Medulla oblongata (tissue), 1 donor: ENCODE measurements at regions not wholly inside any gene's neighbourhood (a gene's known extent, or its start where the extent isn't known, plus 50 kb on each side); places are given as distances from the start of the nearest gene placed in this dataset.
"Not testable (repeated sequence)": the region's sequence is repeated elsewhere in the genome, so short reads cannot be mapped to it uniquely, and the experiment has no call there.

ENCODE experiments used
- DNase-seq: peaks from one replicate; pipeline ENCODE4 v3.0.0-alpha.2; 2015; ENCODE audit errors: extremely low spot score

GRCh38 chr22:42217752-42218280, 52.6 kb downstream of the TCF20 start:
- DNase-seq = no peak

DNA sequence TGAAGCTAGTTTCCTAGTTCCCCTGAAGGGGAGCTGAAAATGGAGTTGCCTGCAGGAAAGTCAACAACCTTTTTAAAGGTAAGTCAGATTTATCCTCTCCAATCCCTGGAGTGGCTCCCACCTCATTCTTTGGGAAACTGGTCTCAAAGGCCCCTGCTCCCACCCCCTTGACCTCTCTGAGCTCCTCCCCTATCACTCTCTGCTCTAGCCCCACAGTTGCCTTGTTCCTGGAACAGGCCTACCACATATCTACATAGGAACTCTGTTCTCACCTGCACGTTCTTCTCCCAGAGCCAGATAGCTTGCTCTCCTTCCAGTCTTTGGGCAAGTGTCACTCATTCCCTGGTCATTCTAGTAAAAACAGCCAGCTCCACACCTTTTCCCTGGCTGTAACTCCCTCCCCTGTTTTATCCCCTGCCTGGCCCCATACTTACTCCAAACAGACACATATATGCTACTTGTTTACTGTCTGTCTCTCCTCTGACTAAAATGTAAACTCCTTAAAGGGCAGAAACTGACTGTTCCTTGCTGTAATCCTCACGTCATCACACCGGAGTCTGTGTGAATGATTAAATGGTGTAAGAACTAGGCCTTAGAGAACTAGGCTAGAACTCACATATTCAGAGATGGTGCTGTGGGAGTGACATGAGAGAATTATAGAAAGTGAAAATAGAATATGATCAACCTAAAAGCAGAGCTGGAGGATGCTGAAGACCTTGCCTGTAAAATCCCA, 53.3 kb downstream of the TCF20 start:
- DNase-seq = no peak

- peak; percentile 94 for DNase-seq
Measured at GRCh38 chr22:42214633-42215415, 55.6 kb downstream of the TCF20 start.

DNA sequence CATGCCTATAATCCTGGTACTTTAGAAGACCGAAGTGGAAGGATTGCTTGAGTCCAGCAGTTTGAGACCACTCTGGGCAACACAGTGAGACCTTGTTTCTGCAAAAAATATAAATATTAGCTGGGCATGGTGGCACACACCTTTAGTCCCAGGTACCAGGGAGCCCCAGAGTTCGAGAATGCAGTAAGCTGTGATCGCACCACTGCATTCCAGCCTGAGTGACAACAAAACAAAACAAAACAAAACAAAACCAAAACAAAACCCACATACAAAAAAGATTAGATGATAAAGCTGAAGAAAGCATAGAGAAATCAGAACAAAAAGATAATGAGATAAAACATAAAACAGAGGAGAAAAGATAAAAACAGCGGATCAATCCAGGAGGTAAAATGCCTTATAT, 62.1 kb downstream of the TCF20 start:
- DNase-seq = no peak

GRCh38 chr22:42207918-42208317, 62.5 kb downstream of the TCF20 start:
- no peak for DNase-seq

GRCh38 chr22:42203609-42204008, 66.8 kb downstream of the TCF20 start:
- no peak for DNase-seq

DNA sequence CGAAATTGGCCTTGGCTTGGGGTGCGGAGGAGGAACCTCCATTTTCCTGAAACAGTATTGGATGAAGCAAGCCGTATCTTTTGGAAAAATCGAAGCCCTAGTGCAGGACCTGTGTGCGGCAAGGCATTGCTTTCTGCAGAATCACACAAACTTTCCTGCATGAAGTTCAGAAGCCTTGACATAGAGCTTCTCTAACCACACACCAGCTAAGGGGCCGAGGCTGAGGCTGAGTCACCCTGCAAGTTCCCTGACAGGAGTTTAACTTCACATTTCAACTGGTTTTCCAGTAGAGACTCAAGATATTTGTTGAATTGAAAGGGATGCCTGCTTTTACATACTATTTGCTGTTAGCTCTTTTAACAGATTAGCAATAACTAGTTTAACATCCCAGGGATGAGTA, 67.8 kb downstream of the TCF20 start:
- DNase-seq = no peak

DNA sequence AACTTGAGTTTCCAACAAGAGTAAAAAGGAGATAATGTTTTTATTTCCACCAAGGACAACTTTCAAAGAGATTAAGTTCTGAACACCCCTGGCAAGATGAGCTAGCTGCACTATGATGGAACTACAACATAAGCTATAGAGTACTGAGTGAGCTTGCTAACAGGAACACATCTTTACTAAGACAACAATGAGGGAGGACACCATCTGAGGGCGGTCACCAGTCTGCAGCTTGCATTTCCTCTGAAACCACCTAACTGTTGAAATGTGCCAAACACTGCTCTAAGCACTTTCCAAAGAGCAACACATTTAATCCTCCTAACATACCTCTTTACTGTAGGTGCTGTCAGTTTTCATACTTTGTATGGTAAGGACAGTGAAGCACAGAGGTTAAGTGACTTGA, 68.4 kb downstream of the TCF20 start:
- DNase-seq = no peak

- DNase-seq = no peak
Measured at GRCh38 chr22:42199025-42199424, 68.4 kb upstream of the CYP2D6 start.

GRCh38 chr22:42198226-42198625, 67.6 kb upstream of the CYP2D6 start:
- no peak for DNase-seq

DNA sequence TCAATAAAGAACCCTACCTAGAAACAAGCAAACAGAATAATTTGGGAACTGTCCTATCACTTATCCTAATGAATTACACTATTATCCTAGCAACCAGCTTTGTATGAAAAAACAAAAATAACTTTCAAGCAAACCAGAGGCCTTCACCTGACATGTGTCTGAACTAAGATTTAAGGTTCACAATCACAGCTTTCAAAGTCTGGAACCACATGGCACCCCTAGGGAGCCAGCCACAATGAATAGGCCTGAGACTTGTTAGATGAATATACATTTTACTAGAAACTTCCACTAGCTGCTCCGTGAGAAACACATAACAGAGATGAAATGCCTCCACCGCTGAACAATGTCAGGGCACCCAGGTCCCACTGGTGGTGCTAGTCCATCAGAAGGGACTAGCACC, 65.8 kb upstream of the CYP2D6 start:
- no peak for DNase-seq

GRCh38 chr22:42194953-42195352, 64.3 kb upstream of the CYP2D6 start:
- DNase-seq = no peak

DNA sequence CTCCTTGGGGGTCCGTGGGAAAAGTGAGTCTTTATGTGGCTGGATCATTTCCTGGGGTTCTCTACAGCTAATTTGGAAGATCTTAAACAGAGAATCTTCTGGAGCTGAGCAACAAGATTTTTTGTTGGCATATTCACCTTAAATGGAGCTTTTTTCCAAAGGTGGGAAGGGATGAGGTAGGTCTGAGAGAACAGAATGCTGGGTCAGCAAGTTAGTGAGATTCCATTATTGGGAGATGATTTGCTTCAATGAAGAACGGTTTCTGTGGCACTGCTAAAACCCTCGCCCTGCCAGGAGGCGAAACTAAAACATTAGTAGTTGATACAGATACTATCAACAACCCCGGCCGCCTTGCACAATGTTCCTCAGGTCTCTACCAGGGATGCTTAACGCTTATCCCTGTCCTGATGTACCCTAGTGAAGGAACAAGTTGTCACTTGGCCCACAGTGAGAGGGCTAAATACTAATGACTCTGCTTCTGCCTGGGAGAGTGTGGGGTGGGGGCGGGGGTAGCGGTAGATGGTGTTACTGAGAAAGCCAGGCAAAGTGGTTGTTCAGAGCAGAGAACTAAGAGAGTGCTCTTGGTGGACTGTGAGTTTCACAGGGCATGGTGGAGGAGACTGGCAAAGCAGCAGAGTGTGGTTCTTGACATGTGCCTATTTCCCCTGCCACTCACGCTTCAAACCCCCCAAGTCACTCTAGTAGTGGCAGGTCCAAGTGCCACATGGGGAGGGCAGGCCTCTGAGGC, 63.7 kb upstream of the CYP2D6 start:
- no peak for DNase-seq

GRCh38 chr22:42192547-42192946, 61.9 kb upstream of the CYP2D6 start:
- DNase-seq = no peak

GRCh38 chr22:42190274-42190673, 59.7 kb upstream of the CYP2D6 start:
- DNase-seq = no peak

- DNase-seq = no peak
Measured at GRCh38 chr22:42189761-42190160, 59.2 kb upstream of the CYP2D6 start.

GRCh38 chr22:42188808-42189447, 58.3 kb upstream of the CYP2D6 start:
- no peak for DNase-seq

GRCh38 chr22:42187646-42188045, 57.0 kb upstream of the CYP2D6 start:
- DNase-seq = no peak

GRCh38 chr22:42185915-42186439, 55.4 kb upstream of the CYP2D6 start:
- no peak for DNase-seq

DNA sequence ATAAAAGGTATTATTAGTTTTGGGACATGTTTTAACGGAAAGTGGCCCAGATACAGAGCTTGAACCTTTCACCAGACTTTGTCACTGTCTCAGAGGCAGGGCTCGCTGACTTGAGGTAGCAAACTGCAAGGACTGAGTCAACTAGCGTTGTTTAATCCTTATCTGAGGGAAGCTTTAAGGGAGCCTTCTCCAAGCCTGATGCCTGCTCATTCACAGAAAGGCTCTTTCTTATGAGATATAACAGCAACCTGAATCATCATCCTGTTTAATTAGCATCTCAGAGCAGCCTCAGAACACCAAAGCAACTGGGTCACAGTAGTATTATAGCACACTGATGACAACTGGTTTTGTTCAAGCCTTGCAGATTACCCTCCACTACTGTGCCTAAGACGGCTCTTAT, 54.2 kb upstream of the CYP2D6 start:
- no peak for DNase-seq

GRCh38 chr22:42183461-42184059, 53.0 kb upstream of the CYP2D6 start:
- DNase-seq = not testable (repeated sequence)
